GM12891 (cell line): ENCODE measurements at regions not wholly inside any gene's neighbourhood (a gene's known extent, or its start where the extent isn't known, plus 50 kb on each side); places are given as distances from the start of the nearest gene placed in this dataset.

ENCODE experiments used
- POLR2A ChIP-seq: IDR thresholded peaks from 2 replicates; pipeline ENCODE4 v1.6.1; 2011; ENCODE audit warnings: low read depth, low read length, control low read depth
- SPI1 ChIP-seq: IDR thresholded peaks from 2 replicates; pipeline ENCODE4 v1.6.1; 2011; ENCODE audit warnings: low read depth, low read length, control low read depth

DNA sequence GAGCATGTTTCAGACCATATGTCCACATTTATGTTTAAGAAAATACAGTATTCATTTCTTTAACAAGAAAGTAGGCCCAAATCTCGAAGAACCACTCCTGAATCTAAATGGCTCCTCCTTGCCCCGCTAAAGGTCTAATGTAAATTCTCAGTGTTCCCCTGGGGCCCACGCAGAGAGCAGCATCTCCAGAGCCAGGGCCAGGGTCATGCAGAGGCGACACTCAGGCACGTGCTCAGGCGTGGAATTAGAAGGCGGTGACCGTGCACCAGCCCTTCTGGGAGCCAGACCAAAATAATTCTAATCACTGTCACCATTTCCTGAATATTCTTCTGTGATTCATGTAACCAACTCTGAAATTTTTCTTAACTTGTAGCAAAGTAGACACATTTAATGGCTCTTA, 68.3 kb upstream of the MYT1L start:
- TF ChIP-seq SPI1 (no peak), POLR2A (no peak)
